Nephron progenitor cell (in vitro differentiated cells): ENCODE measurements at regions not wholly inside any gene's neighbourhood (a gene's known extent, or its start where the extent isn't known, plus 50 kb on each side); places are given as distances from the start of the nearest gene placed in this dataset.

Source experiments
- DNase-seq: peaks from one replicate; pipeline ENCODE4 v3.0.0; 2021
- H3K27ac Mint-ChIP-seq: 2 replicates; pipeline ENCODE4 v1.8.0; 2021; ENCODE audit warnings: mild to moderate bottlenecking, moderate library complexity, mixed read lengths
- H3K27me3 Mint-ChIP-seq: 2 replicates; pipeline ENCODE4 v1.8.0; 2021; ENCODE audit warnings: mild to moderate bottlenecking, low read depth, mixed read lengths; ENCODE audit not compliant: poor library complexity
- H3K36me3 Mint-ChIP-seq: 2 replicates; pipeline ENCODE4 v1.8.0; 2021; ENCODE audit warnings: low read depth, mixed read lengths
- H3K4me1 Mint-ChIP-seq: 2 replicates; pipeline ENCODE4 v1.8.0; 2021; ENCODE audit warnings: mixed read lengths
- H3K4me3 Mint-ChIP-seq: 2 replicates; pipeline ENCODE4 v1.8.0; 2021; ENCODE audit warnings: mild to moderate bottlenecking, moderate library complexity, mixed read lengths
- H3K9me3 Mint-ChIP-seq: 2 replicates; pipeline ENCODE4 v1.8.0; 2021; ENCODE audit warnings: mild to moderate bottlenecking, moderate library complexity, mixed read lengths
- TF ChIP-seq, protein P1 (sequence below): fragments of 200-600 bp; sonication (generic); IDR thresholded peaks from 2 replicates; pipeline ENCODE4 v1.5.0; 2021; ENCODE audit warnings: antibody characterized with exemption

DNA sequence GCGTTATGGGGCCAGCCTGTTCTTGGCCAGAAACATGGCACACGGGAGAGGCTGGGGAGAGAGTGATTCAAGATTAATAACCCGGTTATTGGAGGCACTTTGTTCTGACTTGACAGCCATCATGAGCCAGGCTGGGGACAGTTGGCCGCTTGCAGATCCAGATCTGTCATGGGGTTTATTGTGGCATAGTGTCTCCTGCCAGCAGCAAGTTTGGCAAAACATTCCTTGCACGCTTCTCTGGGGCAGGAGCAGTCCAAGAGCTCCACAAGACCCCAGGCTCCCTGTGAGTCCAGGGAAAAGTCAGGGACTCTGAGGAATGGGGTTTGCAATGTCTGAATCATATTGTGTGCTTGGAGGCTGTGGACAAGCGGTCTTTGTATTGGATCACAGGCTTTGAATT, 270.4 kb downstream of the MIAT start:
- Mint-ChIP-seq H3K27me3 (peaks cover 62% of the 10 kb centered on the region), H3K36me3 (no peaks in the 10 kb centered on the region)
- no peak for DNase-seq

DNA sequence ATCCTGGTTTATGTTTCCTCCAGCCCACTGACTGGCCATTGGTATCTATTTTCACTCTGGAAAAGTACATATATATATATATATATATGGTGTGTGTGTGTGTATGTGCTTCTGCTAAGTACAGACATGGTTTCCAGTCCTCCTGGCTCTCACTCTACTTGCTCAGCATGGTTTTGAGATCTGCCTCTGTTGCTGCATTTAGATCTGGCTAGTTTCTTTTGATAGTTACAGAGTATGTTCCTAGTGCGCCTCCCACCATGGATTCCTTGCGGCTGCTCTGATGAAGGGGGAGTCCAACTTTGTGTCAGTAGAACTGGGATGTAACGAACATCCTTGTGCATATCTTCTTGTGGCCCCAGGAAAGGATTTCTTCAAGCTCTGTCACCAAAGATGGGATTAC, 274.1 kb downstream of the MIAT start:
- Mint-ChIP-seq H3K9me3 (no peaks in the 10 kb centered on the region), H3K27me3 (peaks cover 46% of the 10 kb centered on the region), H3K27ac (no peak overlapping the region), H3K4me1 (no peaks in the 10 kb centered on the region), H3K36me3 (no peaks in the 10 kb centered on the region), H3K4me3 (no peak overlapping the region)
- no peak for DNase-seq
- TF ChIP-seq, protein P1, sequence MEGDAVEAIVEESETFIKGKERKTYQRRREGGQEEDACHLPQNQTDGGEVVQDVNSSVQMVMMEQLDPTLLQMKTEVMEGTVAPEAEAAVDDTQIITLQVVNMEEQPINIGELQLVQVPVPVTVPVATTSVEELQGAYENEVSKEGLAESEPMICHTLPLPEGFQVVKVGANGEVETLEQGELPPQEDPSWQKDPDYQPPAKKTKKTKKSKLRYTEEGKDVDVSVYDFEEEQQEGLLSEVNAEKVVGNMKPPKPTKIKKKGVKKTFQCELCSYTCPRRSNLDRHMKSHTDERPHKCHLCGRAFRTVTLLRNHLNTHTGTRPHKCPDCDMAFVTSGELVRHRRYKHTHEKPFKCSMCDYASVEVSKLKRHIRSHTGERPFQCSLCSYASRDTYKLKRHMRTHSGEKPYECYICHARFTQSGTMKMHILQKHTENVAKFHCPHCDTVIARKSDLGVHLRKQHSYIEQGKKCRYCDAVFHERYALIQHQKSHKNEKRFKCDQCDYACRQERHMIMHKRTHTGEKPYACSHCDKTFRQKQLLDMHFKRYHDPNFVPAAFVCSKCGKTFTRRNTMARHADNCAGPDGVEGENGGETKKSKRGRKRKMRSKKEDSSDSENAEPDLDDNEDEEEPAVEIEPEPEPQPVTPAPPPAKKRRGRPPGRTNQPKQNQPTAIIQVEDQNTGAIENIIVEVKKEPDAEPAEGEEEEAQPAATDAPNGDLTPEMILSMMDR, result no peak

More for the DNA sequence above, 270.4 kb downstream of the MIAT start:
- Mint-ChIP-seq H3K4me3 (no peak overlapping the region), H3K27ac (no peak overlapping the region), H3K9me3 (no peaks in the 10 kb centered on the region), H3K4me1 (no peaks in the 10 kb centered on the region)
- TF ChIP-seq, protein P1, result no peak

DNA sequence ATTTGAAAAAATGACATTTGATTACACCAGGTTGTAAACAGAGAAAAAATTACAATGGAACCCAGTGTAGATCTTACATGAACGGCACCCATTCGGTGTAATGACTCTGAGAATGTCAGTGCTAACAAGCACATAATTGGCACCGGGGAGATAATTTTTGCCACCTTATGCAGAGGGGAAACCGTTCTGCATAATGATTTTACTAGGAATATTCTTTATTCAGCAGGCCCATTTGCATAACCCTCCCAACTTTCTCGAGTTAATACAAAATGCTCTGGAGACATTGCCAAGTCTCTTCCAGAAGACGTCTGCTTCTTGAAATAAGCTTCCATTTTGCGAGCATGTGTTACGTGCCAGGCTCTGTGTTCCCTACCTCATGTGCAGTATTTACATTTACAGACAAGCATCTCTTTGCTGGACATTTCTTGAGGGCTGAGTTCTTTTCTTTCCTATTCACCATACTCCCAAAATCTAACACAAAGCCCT, 275.8 kb downstream of the MIAT start:
- Mint-ChIP-seq H3K27me3 (peaks cover 31% of the 10 kb centered on the region), H3K36me3 (peaks cover 5% of the 10 kb centered on the region)

DNA sequence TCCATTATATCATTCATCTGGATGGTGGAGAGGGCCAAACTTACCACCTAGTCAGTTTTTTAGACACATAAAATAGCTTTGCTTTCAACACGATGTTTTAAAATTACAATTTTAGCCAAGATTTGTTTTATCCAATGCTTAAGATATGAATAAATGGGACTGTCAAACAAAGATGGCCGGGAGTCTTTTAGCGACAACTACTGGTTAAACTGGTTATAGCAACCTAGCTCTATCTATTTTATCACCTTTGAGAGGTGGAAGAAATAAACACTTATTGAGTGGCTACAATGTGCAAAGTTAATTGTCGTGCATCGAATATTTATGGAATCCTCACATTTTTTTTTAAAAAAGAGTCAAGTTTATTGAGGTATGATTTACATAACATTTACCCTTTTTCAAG, 279.8 kb downstream of the MIAT start:
- H3K27ac Mint-ChIP-seq, result no peak overlapping the region
- H3K36me3 Mint-ChIP-seq, result peaks cover 5% of the 10 kb centered on the region
- TF ChIP-seq, protein P1, result no peak
- peaks cover 7% of the 10 kb centered on the region for H3K4me1 Mint-ChIP-seq
- H3K4me3 Mint-ChIP-seq, result no peak overlapping the region
- H3K9me3 Mint-ChIP-seq, result peaks cover 10% of the 10 kb centered on the region
- no peak for DNase-seq
- H3K27me3 Mint-ChIP-seq, result peaks cover 28% of the 10 kb centered on the region

More for the DNA sequence above, 275.8 kb downstream of the MIAT start:
- H3K4me3 Mint-ChIP-seq, result no peak overlapping the region
- peaks cover 10% of the 10 kb centered on the region for H3K9me3 Mint-ChIP-seq
- no peak overlapping the region for H3K27ac Mint-ChIP-seq
- TF ChIP-seq, protein P1, result no peak
- DNase-seq, result no peak
- H3K4me1 Mint-ChIP-seq, result no peaks in the 10 kb centered on the region

DNA sequence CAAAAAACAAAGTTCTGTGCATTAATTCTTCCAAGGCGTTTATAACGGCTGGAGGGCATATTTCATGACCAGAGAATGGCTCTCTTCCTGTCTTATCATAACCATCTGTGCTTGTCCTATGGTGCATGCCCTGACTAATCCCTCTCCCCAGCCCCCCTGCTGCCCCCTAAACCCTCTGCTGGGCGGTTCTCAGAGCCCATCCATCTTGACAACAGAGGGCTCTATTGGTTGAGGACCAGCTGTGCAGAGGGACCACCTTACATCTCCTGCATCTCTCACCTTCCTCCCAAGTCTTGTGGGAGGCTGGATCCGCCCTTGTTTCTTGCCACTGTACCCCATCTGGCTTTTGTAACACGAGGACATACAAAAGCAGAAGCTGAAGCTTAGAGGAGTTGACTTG, 282.1 kb downstream of the MIAT start:
- H3K27ac Mint-ChIP-seq, result no peak overlapping the region
- DNase-seq, result no peak
- peaks cover 5% of the 10 kb centered on the region for H3K36me3 Mint-ChIP-seq
- peaks cover 10% of the 10 kb centered on the region for H3K9me3 Mint-ChIP-seq
- H3K4me1 Mint-ChIP-seq, result peaks cover 7% of the 10 kb centered on the region
- no peak overlapping the region for H3K4me3 Mint-ChIP-seq
- H3K27me3 Mint-ChIP-seq, result peaks cover 33% of the 10 kb centered on the region
- TF ChIP-seq, protein P1, result no peak

DNA sequence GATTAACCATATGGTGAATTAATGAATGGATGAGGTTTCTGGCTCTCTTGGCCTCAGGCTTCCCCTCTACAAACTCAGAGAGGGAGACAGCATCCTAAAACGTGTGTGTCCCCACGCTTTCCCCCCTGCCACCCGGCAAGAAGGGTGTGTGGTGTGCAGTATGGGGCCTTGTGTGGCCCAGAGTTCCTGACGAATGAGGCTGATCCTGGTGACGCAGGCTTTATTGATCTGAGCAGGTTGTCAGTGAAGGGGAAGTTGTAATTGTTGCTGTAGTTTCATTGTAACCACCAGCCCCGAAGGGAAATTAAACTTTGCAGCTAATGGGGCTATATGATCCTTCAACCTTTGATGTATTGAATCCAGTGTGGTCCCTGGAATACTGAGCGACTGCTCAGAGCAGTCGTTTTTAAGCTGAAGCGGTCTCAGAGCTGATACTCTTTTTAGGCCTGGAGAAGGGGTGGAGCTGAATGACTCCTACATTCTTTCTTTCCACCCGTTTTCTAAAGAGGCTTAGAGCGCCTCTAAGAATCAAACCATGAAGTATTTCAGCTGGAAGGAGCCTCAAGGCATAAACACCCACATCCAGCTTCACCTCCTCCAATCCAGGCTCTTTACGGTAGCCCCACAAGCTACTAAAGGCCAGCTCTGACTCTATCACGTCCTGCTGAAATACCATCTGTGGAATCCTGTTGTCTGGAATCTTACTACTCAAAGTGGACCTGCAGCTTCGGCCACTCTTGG, 284.7 kb downstream of the MIAT start:
- Mint-ChIP-seq H3K27me3 (peaks cover 46% of the 10 kb centered on the region), H3K4me1 (peaks cover 7% of the 10 kb centered on the region), H3K27ac (no peak overlapping the region), H3K4me3 (no peak overlapping the region), H3K36me3 (peaks cover 5% of the 10 kb centered on the region), H3K9me3 (peaks cover 8% of the 10 kb centered on the region)
- no peak for DNase-seq
- TF ChIP-seq, protein P1, result no peak
